ENCODE measurements at regions not wholly inside any gene's neighbourhood (a gene's known extent, or its start where the extent isn't known, plus 50 kb on each side); places are given as distances from the start of the nearest gene placed in this dataset.

GRCh38 chr4:154044742-154045485 lies 256.0 kb upstream of the SFRP2 start:
- TF ChIP-seq CTCF (IDR thresholded peaks at IDR 0.05; ENCODE audit: borderline replicate concordance, insufficient read depth, low read depth, low read length): no peak

GRCh38 chr4:154044108-154044531 lies 255.2 kb upstream of the SFRP2 start:
- no peak for TF ChIP-seq CTCF (IDR thresholded peaks at IDR 0.05; ENCODE audit: borderline replicate concordance, insufficient read depth, low read depth, low read length)
- no peak overlapping the region for H3K4me3 ChIP-seq (ENCODE audit: low read depth, low read length)

More at GRCh38 chr4:154044742-154045485, 256.0 kb upstream of the SFRP2 start:
- H3K4me3 ChIP-seq (ENCODE audit: low read depth, low read length): no peak overlapping the region

GRCh38 chr4:154041640-154042039 lies 252.8 kb upstream of the SFRP2 start:
- no peak for TF ChIP-seq CTCF (IDR thresholded peaks at IDR 0.05; ENCODE audit: borderline replicate concordance, insufficient read depth, low read depth, low read length)
- H3K4me3 ChIP-seq (ENCODE audit: low read depth, low read length): no peak overlapping the region

- TF ChIP-seq CTCF (IDR thresholded peaks at IDR 0.05; ENCODE audit: borderline replicate concordance, insufficient read depth, low read depth, low read length): no peak
- H3K4me3 ChIP-seq (ENCODE audit: low read depth, low read length): no peak overlapping the region
These were observed 250.8 kb upstream of the SFRP2 start for GRCh38 chr4:154039435-154040343.

- no peak for TF ChIP-seq CTCF (IDR thresholded peaks at IDR 0.05; ENCODE audit: borderline replicate concordance, insufficient read depth, low read depth, low read length)
- no peak overlapping the region for H3K4me3 ChIP-seq (ENCODE audit: low read depth, low read length)
These were observed 248.0 kb upstream of the SFRP2 start for GRCh38 chr4:154036856-154037255.

GRCh38 chr4:154035341-154035740 lies 246.5 kb upstream of the SFRP2 start:
- no peak overlapping the region for H3K4me3 ChIP-seq (ENCODE audit: low read depth, low read length)
- TF ChIP-seq CTCF (IDR thresholded peaks at IDR 0.05; ENCODE audit: borderline replicate concordance, insufficient read depth, low read depth, low read length): no peak

Data from GM12875 (cell line).